Stomach (tissue), 8 donors: ENCODE measurements at regions not wholly inside any gene's neighbourhood (a gene's known extent, or its start where the extent isn't known, plus 50 kb on each side); places are given as distances from the start of the nearest gene placed in this dataset.

ENCODE experiments used
- DNase-seq, 2 donors: peaks; one replicate each; pipeline versions ENCODE4 v3.0.0 to v3.0.0-alpha.2; 2013 to 2019
- H3K27ac ChIP-seq, 5 donors: fragments of 200-600 bp in 4 of 5; sonication (generic) in 4 of 5; one replicate each; pipeline ENCODE4 v1.5.1; 2013 to 2019; ENCODE audit warnings: mild to moderate bottlenecking in 1 of 5, moderate library complexity in 1 of 5
- H3K27me3 ChIP-seq, 3 donors: fragments of 200-600 bp; sonication (generic); one replicate each; pipeline ENCODE4 v1.5.1; 2017 to 2019; ENCODE audit warnings: mixed run types in 1 of 3
- H3K36me3 ChIP-seq, 4 donors: fragments of 200-600 bp; sonication (generic); 1 replicate in 3 of 4; 2 replicates in 1 of 4; pipeline ENCODE4 v1.5.1; 2016 to 2019
- H3K4me1 ChIP-seq, 4 donors: fragments of 200-600 bp; sonication (generic); one replicate each; pipeline ENCODE4 v1.5.1; 2016 to 2019
- H3K4me3 ChIP-seq, 4 donors: fragments of 200-600 bp; sonication (generic) in 3 of 4; one replicate each; pipeline ENCODE4 v1.5.1; 2016 to 2019; ENCODE audit warnings: mild to moderate bottlenecking in 1 of 4
- H3K9me3 ChIP-seq, 4 donors: fragments of 200-600 bp; sonication (generic); one replicate each; pipeline ENCODE4 v1.5.1; 2016 to 2019
- CTCF ChIP-seq, 7 experiments: fragments of 450-650 bp in 4 of 7; fragments of 200-600 bp in 3 of 7; sonication (generic) in 3 of 7; IDR thresholded peaks; one replicate each; pipeline ENCODE4 v1.5.1; 2016 to 2019; ENCODE audit warnings: antibody characterized with exemption in 7 of 7, control low read depth in 2 of 7, mild to moderate bottlenecking in 1 of 7
- EP300 ChIP-seq: sonication (generic); formaldehyde crosslinking; IDR thresholded peaks from one replicate; pipeline ENCODE4 v1.6.1; 2017; ENCODE audit warnings: antibody characterized with exemption
- POLR2A ChIP-seq, 4 donors: fragments of 450-650 bp; IDR thresholded peaks; one replicate each; pipeline ENCODE4 v1.6.1; 2016; ENCODE audit warnings: antibody characterized with exemption in 4 of 4, control low read depth in 2 of 4, mild to moderate bottlenecking in 1 of 4, moderate library complexity in 1 of 4
- POLR2AphosphoS5 ChIP-seq, 3 donors: sonication (generic); formaldehyde crosslinking; IDR thresholded peaks; one replicate each; pipeline ENCODE4 v1.6.1; 2016; ENCODE audit warnings: antibody characterized with exemption in 3 of 3
- WGBS, 5 donors: extraction: QIAGEN DNeasy Blood & Tissue Kit in 3 of 5; methylation state at CpG; one replicate each; pipeline versions ENCODE4 v1.1.5 to v1.1.7; 2013 to 2018; 5-methylcytosine and 5-hydroxymethylcytosine counted together
- intact Hi-C: fragments of 100-400 bp; cut with DNase I; formaldehyde crosslinking; loops from one replicate; pipeline ENCODE4 v1.15.1; 2023; ENCODE audit warnings: low total_unique reads
- donor health status: healthy with polysubstance abuse.
- donor health status: Bipolar disorder and iron deficiency.
- donor health status: healthy.

GRCh38 chr3:107969994-107970819 lies 120.6 kb downstream of the CD47 start:
- TF ChIP-seq EP300 (no peak), POLR2AphosphoS5 (IDR thresholded peaks at IDR 0.05) (peak in 2 of 3 donors; percentile 52 to 71), CTCF (IDR thresholded peaks at IDR 0.05) (no peak), POLR2A (IDR thresholded peaks at IDR 0.05) (no peak)
- Histone ChIP-seq H3K27ac (peak overlapping the region; percentile 54 to 80 (median 72)), H3K4me1 (peaks cover 9 to 23% (median 13%) of the 10 kb centered on the region in 4 donors), H3K27me3 (no peaks in the 10 kb centered on the region), H3K36me3 (no peaks in the 10 kb centered on the region), H3K4me3 (no peak overlapping the region), H3K9me3 (no peaks in the 10 kb centered on the region)
- 23 to 41% (median 32%) methylated on average over 9 of the region's 9 CpGs for WGBS, 5 donors
- peak in 1 of 2 donors; percentile 86 for DNase-seq
- intact Hi-C loops, result no loop called here

- Histone ChIP-seq H3K36me3 (no peaks in the 10 kb centered on the region), H3K9me3 (no peaks in the 10 kb centered on the region), H3K27ac (peak overlapping the region in 3 of 5 donors; percentile 23 to 76 (median 37)), H3K4me1 (peaks cover 9 to 23% (median 13%) of the 10 kb centered on the region in 4 donors), H3K4me3 (no peak overlapping the region), H3K27me3 (no peaks in the 10 kb centered on the region)
- intact Hi-C loops, result no loop called here
- DNase-seq, result no peak
- TF ChIP-seq POLR2AphosphoS5 (IDR thresholded peaks at IDR 0.05) (no peak), CTCF (IDR thresholded peaks at IDR 0.05) (no peak), EP300 (no peak), POLR2A (IDR thresholded peaks at IDR 0.05) (no peak)
- 71 to 86% (median 80%) methylated on average over 4 of the region's 4 CpGs for whole genome bisulfite sequencing, 5 donors
Observed at GRCh38 chr3:107969525-107969924, 121.3 kb downstream of the CD47 start.

GRCh38 chr3:107966276-107966675 lies 124.6 kb downstream of the CD47 start:
- H3K9me3 ChIP-seq, result no peaks in the 10 kb centered on the region
- 82 to 92% (median 87%) methylated on average over 5 of the region's 5 CpGs for WGBS, 5 donors
- intact Hi-C loops, result no loop called here

GRCh38 chr3:107965136-107965655 lies 125.6 kb downstream of the CD47 start:
- H3K4me3 ChIP-seq, result no peak overlapping the region
- no peaks in the 10 kb centered on the region for H3K27me3 ChIP-seq
- H3K4me1 ChIP-seq, result peaks cover 3 to 24% (median 14%) of the 10 kb centered on the region in 4 donors
- TF ChIP-seq EP300 (no peak), POLR2AphosphoS5 (IDR thresholded peaks at IDR 0.05) (no peak), CTCF (IDR thresholded peaks at IDR 0.05) (no peak), POLR2A (IDR thresholded peaks at IDR 0.05) (no peak)
- H3K9me3 ChIP-seq, result no peaks in the 10 kb centered on the region
- 38 to 60% (median 57%) methylated on average over 5 of the region's 5 CpGs for WGBS, 5 donors
- H3K27ac ChIP-seq, result no peak overlapping the region
- no peak for DNase-seq
- H3K36me3 ChIP-seq, result no peaks in the 10 kb centered on the region
- intact Hi-C loops, result no loop called here

More at GRCh38 chr3:107966276-107966675, 124.6 kb downstream of the CD47 start:
- no peaks in the 10 kb centered on the region for H3K36me3 ChIP-seq
- no peak overlapping the region for H3K27ac ChIP-seq
- no peak overlapping the region for H3K4me3 ChIP-seq
- no peaks in the 10 kb centered on the region for H3K27me3 ChIP-seq
- peaks cover 9 to 34% (median 24%) of the 10 kb centered on the region in 4 donors for H3K4me1 ChIP-seq
- TF ChIP-seq POLR2A (IDR thresholded peaks at IDR 0.05), result no peak
- TF ChIP-seq POLR2AphosphoS5 (IDR thresholded peaks at IDR 0.05), result no peak
- no peak for TF ChIP-seq CTCF (IDR thresholded peaks at IDR 0.05)
- no peak for TF ChIP-seq EP300
- no peak for DNase-seq
